NB4 (cell line): ENCODE measurements at regions not wholly inside any gene's neighbourhood (a gene's known extent, or its start where the extent isn't known, plus 50 kb on each side); places are given as distances from the start of the nearest gene placed in this dataset.
A peak's percentile ranks its signal among the peaks of the same experiment; 100 is the strongest.
"Not testable (repeated sequence)": the region's sequence is repeated elsewhere in the genome, so short reads cannot be mapped to it uniquely, and the experiment has no call there.

ENCODE experiments used
- DNase-seq: peaks from one replicate; pipeline ENCODE4 v3.0.0; 2010; ENCODE audit warnings: low read depth
- H3K4me3 ChIP-seq: one replicate; pipeline ENCODE4 v1.5.1; 2011; ENCODE audit warnings: mild to moderate bottlenecking, low read depth, low read length, moderate library complexity
- MAX ChIP-seq: IDR thresholded peaks from 2 replicates; pipeline ENCODE4 v1.6.1; 2011; ENCODE audit warnings: low read depth, low read length
- MYC ChIP-seq: IDR thresholded peaks from 2 replicates; pipeline ENCODE4 v1.6.1; 2011; ENCODE audit warnings: low read depth, low read length
- POLR2A ChIP-seq: IDR thresholded peaks from 2 replicates; pipeline ENCODE4 v1.6.1; 2011; ENCODE audit warnings: mild to moderate bottlenecking; ENCODE audit not compliant: insufficient read length; ENCODE audit errors: extremely low read depth
- TF ChIP-seq, protein P1 (sequence below): IDR thresholded peaks from one replicate; pipeline ENCODE4 v1.5.1; 2012; ENCODE audit warnings: low read depth, low read length

DNA sequence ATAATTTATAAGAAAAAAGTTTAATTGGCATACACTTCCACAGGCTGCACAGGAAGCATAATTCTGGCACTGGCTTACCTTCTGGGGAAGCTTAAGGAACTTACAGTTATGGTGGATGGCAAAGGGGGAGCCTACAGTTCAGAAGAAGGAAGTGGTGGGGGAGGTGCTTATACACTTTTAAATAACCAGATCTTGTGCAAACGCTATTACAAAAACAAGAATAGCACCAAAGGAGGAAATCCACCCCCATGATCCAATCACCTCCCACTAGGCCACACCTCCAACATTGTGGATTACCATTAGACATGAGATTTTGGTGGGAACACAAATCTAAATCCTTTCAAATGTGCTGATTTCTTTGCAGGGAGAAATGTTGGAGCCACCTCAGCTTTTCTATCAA is 287.7 kb downstream of the CPXCR1 start:
- DNase-seq: peak; percentile 17
- H3K4me3 ChIP-seq: no peak overlapping the region
- no peak for TF ChIP-seq POLR2A
- TF ChIP-seq, protein P1, sequence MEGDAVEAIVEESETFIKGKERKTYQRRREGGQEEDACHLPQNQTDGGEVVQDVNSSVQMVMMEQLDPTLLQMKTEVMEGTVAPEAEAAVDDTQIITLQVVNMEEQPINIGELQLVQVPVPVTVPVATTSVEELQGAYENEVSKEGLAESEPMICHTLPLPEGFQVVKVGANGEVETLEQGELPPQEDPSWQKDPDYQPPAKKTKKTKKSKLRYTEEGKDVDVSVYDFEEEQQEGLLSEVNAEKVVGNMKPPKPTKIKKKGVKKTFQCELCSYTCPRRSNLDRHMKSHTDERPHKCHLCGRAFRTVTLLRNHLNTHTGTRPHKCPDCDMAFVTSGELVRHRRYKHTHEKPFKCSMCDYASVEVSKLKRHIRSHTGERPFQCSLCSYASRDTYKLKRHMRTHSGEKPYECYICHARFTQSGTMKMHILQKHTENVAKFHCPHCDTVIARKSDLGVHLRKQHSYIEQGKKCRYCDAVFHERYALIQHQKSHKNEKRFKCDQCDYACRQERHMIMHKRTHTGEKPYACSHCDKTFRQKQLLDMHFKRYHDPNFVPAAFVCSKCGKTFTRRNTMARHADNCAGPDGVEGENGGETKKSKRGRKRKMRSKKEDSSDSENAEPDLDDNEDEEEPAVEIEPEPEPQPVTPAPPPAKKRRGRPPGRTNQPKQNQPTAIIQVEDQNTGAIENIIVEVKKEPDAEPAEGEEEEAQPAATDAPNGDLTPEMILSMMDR: no peak
- no peak for TF ChIP-seq MYC
- no peak for TF ChIP-seq MAX

GRCh38 chrX:89053223-89053622 is 306.2 kb downstream of the CPXCR1 start:
- DNase-seq: no peak
- H3K4me3 ChIP-seq: no peak overlapping the region
- TF ChIP-seq MYC: no peak
- TF ChIP-seq, protein P1: no peak
- TF ChIP-seq MAX: no peak
- TF ChIP-seq POLR2A: no peak

- not testable (repeated sequence) for DNase-seq, H3K4me3 ChIP-seq
These were observed 352.6 kb downstream of the CPXCR1 start for GRCh38 chrX:89099587-89099986.

DNA sequence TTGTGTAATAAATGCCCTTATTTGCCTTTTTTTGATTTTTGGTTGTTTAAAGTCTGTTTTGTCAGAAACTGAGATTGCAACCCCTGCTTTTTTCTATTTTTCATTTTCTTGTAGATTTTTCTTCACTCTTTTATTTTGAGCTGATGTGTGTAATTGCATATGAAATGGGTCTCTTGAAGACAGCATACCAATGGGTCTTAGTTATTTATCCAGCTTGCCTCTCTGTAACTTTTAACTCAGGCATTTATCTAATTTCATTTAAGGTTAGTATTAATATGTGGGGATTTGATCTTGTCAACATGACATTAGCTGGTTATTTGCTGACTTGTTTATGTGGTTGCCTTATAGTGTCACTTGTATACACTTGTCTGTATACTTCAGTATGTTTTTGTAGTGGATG is 378.0 kb downstream of the CPXCR1 start:
- DNase-seq: no peak
- TF ChIP-seq, protein P1: no peak
- no peak for TF ChIP-seq POLR2A
- TF ChIP-seq MYC: no peak
- TF ChIP-seq MAX: no peak
- H3K4me3 ChIP-seq: no peak overlapping the region
